GM21515 (cell line): ENCODE measurements at regions not wholly inside any gene's neighbourhood (a gene's known extent, or its start where the extent isn't known, plus 50 kb on each side); places are given as distances from the start of the nearest gene placed in this dataset.
A peak's percentile ranks its signal among the peaks of the same experiment; 100 is the strongest.

Source experiments
- ATAC-seq: cut with Tn5 transposase; IDR thresholded peaks from one replicate; pipeline ENCODE4 v1.9.1; 2021; ENCODE audit not compliant: unreplicated experiment

- ATAC-seq: no peak
Observed at GRCh38 chr1:208628022-208628914, 384.1 kb upstream of the PLXNA2 start.

- ATAC-seq: no peak
Observed at GRCh38 chr1:208631092-208631491, 386.9 kb upstream of the PLXNA2 start.

- ATAC-seq: no peak
Observed at GRCh38 chr1:208631506-208631905, 387.3 kb upstream of the PLXNA2 start.

- no peak for ATAC-seq
Observed at GRCh38 chr1:208634346-208635140, 390.4 kb upstream of the PLXNA2 start.

GRCh38 chr1:208637181-208637580 lies 393.0 kb upstream of the PLXNA2 start:
- no peak for ATAC-seq

- no peak for ATAC-seq
Observed at GRCh38 chr1:208639382-208639781, 395.2 kb upstream of the PLXNA2 start.

- ATAC-seq: no peak
Observed at GRCh38 chr1:208640295-208640694, 396.1 kb upstream of the PLXNA2 start.

- peak; percentile 59 for ATAC-seq
Observed at GRCh38 chr1:208641579-208642280, 397.5 kb upstream of the PLXNA2 start.

GRCh38 chr1:208643005-208643597 lies 398.9 kb upstream of the PLXNA2 start:
- ATAC-seq: no peak

GRCh38 chr1:208644401-208645160 lies 400.4 kb upstream of the PLXNA2 start:
- no peak for ATAC-seq

- no peak for ATAC-seq
Observed at GRCh38 chr1:208646431-208646830, 402.2 kb upstream of the PLXNA2 start.

GRCh38 chr1:208648146-208648545 lies 404.0 kb upstream of the PLXNA2 start:
- ATAC-seq: no peak

GRCh38 chr1:208652296-208653160 lies 408.3 kb upstream of the PLXNA2 start:
- peak; percentile 87 for ATAC-seq

- no peak for ATAC-seq
Observed at GRCh38 chr1:208653426-208653825, 409.2 kb upstream of the PLXNA2 start.

- no peak for ATAC-seq
Observed at GRCh38 chr1:208654241-208654640, 410.1 kb upstream of the PLXNA2 start.

GRCh38 chr1:208665936-208666335 lies 421.8 kb upstream of the PLXNA2 start:
- no peak for ATAC-seq

- ATAC-seq: no peak
Observed at GRCh38 chr1:208668991-208669390, 424.8 kb upstream of the PLXNA2 start.

GRCh38 chr1:208670778-208671177 lies 426.6 kb upstream of the PLXNA2 start:
- no peak for ATAC-seq
